ENCODE measurements at regions not wholly inside any gene's neighbourhood (a gene's known extent, or its start where the extent isn't known, plus 50 kb on each side); places are given as distances from the start of the nearest gene placed in this dataset.

DNA sequence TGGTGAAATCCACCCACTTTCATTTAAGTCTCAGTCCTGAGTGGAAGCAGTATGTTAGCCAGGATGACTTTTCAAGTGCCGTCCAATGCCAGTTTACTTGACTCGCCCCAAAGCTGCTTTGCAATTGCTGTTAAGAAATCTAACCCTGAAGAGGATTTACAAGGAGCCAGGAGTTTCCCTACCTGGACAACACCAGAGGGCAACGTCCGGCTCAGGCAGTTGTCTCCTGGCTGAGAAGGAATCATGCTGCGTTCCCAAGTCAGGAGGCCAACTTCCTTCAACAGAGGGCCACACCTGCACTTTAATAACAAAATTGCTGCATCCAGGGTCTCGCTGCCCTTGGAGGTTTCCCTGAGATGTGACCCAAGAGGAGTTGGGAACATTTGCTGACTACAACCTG lies 65.8 kb downstream of the BOD1 start:
- TF ChIP-seq, protein P1, sequence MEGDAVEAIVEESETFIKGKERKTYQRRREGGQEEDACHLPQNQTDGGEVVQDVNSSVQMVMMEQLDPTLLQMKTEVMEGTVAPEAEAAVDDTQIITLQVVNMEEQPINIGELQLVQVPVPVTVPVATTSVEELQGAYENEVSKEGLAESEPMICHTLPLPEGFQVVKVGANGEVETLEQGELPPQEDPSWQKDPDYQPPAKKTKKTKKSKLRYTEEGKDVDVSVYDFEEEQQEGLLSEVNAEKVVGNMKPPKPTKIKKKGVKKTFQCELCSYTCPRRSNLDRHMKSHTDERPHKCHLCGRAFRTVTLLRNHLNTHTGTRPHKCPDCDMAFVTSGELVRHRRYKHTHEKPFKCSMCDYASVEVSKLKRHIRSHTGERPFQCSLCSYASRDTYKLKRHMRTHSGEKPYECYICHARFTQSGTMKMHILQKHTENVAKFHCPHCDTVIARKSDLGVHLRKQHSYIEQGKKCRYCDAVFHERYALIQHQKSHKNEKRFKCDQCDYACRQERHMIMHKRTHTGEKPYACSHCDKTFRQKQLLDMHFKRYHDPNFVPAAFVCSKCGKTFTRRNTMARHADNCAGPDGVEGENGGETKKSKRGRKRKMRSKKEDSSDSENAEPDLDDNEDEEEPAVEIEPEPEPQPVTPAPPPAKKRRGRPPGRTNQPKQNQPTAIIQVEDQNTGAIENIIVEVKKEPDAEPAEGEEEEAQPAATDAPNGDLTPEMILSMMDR (IDR thresholded peaks at IDR 0.05): no peak
- TF ChIP-seq MYBL2 (CRISPR knock-in tag; IDR thresholded peaks at IDR 0.05): no peak
- TF ChIP-seq, protein P2, sequence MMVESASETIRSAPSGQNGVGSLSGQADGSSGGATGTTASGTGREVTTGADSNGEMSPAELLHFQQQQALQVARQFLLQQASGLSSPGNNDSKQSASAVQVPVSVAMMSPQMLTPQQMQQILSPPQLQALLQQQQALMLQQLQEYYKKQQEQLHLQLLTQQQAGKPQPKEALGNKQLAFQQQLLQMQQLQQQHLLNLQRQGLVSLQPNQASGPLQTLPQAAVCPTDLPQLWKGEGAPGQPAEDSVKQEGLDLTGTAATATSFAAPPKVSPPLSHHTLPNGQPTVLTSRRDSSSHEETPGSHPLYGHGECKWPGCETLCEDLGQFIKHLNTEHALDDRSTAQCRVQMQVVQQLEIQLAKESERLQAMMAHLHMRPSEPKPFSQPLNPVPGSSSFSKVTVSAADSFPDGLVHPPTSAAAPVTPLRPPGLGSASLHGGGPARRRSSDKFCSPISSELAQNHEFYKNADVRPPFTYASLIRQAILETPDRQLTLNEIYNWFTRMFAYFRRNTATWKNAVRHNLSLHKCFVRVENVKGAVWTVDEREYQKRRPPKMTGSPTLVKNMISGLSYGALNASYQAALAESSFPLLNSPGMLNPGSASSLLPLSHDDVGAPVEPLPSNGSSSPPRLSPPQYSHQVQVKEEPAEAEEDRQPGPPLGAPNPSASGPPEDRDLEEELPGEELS (CRISPR knock-in tag; IDR thresholded peaks at IDR 0.05): no peak
- no peak for TF ChIP-seq ZNF263 (CRISPR knock-in tag; IDR thresholded peaks at IDR 0.05; ENCODE audit: low read depth)
- no peak for TF ChIP-seq ZNF121 (CRISPR knock-in tag; IDR thresholded peaks at IDR 0.05)
- TF ChIP-seq, protein P3, sequence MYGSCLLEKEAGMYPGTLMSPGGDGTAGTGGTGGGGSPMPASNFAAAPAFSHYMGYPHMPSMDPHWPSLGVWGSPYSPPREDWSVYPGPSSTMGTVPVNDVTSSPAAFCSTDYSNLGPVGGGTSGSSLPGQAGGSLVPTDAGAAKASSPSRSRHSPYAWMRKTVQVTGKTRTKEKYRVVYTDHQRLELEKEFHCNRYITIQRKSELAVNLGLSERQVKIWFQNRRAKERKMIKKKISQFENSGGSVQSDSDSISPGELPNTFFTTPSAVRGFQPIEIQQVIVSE (CRISPR knock-in tag; IDR thresholded peaks at IDR 0.05; ENCODE audit: borderline replicate concordance): no peak
- TF ChIP-seq FOXJ3 (CRISPR knock-in tag; IDR thresholded peaks at IDR 0.05; ENCODE audit: borderline replicate concordance): no peak
- TF ChIP-seq, protein P4, sequence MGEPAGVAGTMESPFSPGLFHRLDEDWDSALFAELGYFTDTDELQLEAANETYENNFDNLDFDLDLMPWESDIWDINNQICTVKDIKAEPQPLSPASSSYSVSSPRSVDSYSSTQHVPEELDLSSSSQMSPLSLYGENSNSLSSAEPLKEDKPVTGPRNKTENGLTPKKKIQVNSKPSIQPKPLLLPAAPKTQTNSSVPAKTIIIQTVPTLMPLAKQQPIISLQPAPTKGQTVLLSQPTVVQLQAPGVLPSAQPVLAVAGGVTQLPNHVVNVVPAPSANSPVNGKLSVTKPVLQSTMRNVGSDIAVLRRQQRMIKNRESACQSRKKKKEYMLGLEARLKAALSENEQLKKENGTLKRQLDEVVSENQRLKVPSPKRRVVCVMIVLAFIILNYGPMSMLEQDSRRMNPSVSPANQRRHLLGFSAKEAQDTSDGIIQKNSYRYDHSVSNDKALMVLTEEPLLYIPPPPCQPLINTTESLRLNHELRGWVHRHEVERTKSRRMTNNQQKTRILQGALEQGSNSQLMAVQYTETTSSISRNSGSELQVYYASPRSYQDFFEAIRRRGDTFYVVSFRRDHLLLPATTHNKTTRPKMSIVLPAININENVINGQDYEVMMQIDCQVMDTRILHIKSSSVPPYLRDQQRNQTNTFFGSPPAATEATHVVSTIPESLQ (CRISPR knock-in tag; IDR thresholded peaks at IDR 0.05): no peak
- no peak for TF ChIP-seq ESRRA (CRISPR knock-in tag; IDR thresholded peaks at IDR 0.05; ENCODE audit: borderline replicate concordance)
- TF ChIP-seq, protein P5, sequence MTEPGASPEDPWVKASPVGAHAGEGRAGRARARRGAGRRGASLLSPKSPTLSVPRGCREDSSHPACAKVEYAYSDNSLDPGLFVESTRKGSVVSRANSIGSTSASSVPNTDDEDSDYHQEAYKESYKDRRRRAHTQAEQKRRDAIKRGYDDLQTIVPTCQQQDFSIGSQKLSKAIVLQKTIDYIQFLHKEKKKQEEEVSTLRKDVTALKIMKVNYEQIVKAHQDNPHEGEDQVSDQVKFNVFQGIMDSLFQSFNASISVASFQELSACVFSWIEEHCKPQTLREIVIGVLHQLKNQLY (CRISPR knock-in tag; IDR thresholded peaks at IDR 0.05): no peak
- TF ChIP-seq, protein P6, sequence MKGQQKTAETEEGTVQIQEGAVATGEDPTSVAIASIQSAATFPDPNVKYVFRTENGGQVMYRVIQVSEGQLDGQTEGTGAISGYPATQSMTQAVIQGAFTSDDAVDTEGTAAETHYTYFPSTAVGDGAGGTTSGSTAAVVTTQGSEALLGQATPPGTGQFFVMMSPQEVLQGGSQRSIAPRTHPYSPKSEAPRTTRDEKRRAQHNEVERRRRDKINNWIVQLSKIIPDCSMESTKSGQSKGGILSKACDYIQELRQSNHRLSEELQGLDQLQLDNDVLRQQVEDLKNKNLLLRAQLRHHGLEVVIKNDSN (CRISPR knock-in tag; IDR thresholded peaks at IDR 0.05): no peak
- no peak for TF ChIP-seq SP1 (CRISPR knock-in tag; conservative IDR thresholded peaks at IDR 0.05)
- no peak for TF ChIP-seq NFE2L1 (CRISPR knock-in tag; IDR thresholded peaks at IDR 0.05)

Measured in WTC11 (cell line).